Heart right ventricle (tissue), 16 donors: ENCODE measurements at regions not wholly inside any gene's neighbourhood (a gene's known extent, or its start where the extent isn't known, plus 50 kb on each side); places are given as distances from the start of the nearest gene placed in this dataset.
A peak's percentile ranks its signal among the peaks of the same experiment; 100 is the strongest.

Experiments
- ATAC-seq, 8 donors: fragments of 200-7000 bp; cut with Tn5 transposase; one replicate each; pipeline ENCODE4 v1.9.1; 2020; ENCODE audit warnings: mild to moderate bottlenecking in 8 of 8, moderate library complexity in 8 of 8, moderate number of reproducible peaks in 1 of 8
- DNase-seq, 2 donors: peaks; one replicate each; pipeline ENCODE4 v3.0.0-alpha.2; 2020
- H3K27ac ChIP-seq, 10 donors: fragments of 200-600 bp; sonication (generic) in 2 of 10; one replicate each; pipeline versions ENCODE4 v1.5.0 to v1.8.0; 2020 to 2022; ENCODE audit warnings: mild to moderate bottlenecking in 3 of 10
- H3K27me3 ChIP-seq, 7 donors: fragments of 200-600 bp; one replicate each; pipeline ENCODE4 v1.8.0; 2021 to 2022; ENCODE audit warnings: mild to moderate bottlenecking in 2 of 7
- H3K36me3 ChIP-seq, 9 donors: fragments of 200-600 bp; sonication (generic) in 1 of 9; one replicate each; pipeline versions ENCODE4 v1.5.0 to v1.8.0; 2020 to 2022; ENCODE audit warnings: mild to moderate bottlenecking in 2 of 9
- H3K4me1 ChIP-seq, 9 donors: fragments of 200-600 bp; sonication (generic) in 1 of 9; one replicate each; pipeline versions ENCODE4 v1.5.0 to v1.8.0; 2020 to 2022; ENCODE audit warnings: mild to moderate bottlenecking in 4 of 9
- H3K4me3 ChIP-seq, 10 donors: fragments of 200-600 bp; sonication (generic) in 2 of 10; one replicate each; pipeline versions ENCODE4 v1.5.0 to v1.8.0; 2020 to 2022; ENCODE audit warnings: mild to moderate bottlenecking in 7 of 10, moderate library complexity in 2 of 10
- H3K9me3 ChIP-seq, 11 donors: fragments of 200-600 bp in 10 of 11; sonication (generic) in 2 of 11; one replicate each; pipeline versions ENCODE4 v1.5.0 to v1.8.0; 2013 to 2022; ENCODE audit warnings: mild to moderate bottlenecking in 2 of 11, control low read depth in 1 of 11, moderate library complexity in 1 of 11
- CTCF ChIP-seq, 9 donors: fragments of 200-600 bp; sonication (generic) in 2 of 9; IDR thresholded peaks; one replicate each; pipeline versions ENCODE4 v1.5.0 to v1.8.0; 2021 to 2022; ENCODE audit warnings: antibody characterized with exemption in 9 of 9, mild to moderate bottlenecking in 5 of 9, moderate library complexity in 1 of 9
- WGBS, 2 donors: extraction: QIAGEN DNeasy Blood & Tissue Kit; methylation state at CpG; one replicate each; pipeline ENCODE4 v1.1.7; 2013; ENCODE audit warnings: inconsistent platforms in 1 of 2; 5-methylcytosine and 5-hydroxymethylcytosine counted together
- intact Hi-C, 10 donors: fragments of 100-400 bp; cut with DNase I; formaldehyde crosslinking; loops; one replicate each; pipeline versions ENCODE4 v1.11.1 to v1.14.2; 2022
- donor health status: Arrhythmogenic right ventricular cardiomyopathy.
- donor health status: ischemic (EF 13 %, LVEDD 7.1; RV severe dilation, severe dysfunction).
- donor health status: healthy with polysubstance abuse.
- donor health status: DM: no; HTN: yes; CAD: no.
- donor health status: DM: no; HTN: no; CAD: no.
- donor health status: ischemic (EF 25% LVEDD 6.9; RV normal size, moderate dysfunction).
- donor health status: ischemic (EF 25% LVEDD 5.7; RV mildly dilated, moderate dysfunction).
- donor health status: healthy.
- donor health status: DM: yes; HTN: yes; CAD: no.
- donor health status: Ischemic cardiomyopathy.
- donor health status: ischemic (EF 35%, LVEDD 5.7; RV mildly dilated, moderate dysfunction).
- donor health status: nonischemic (EF 11% LVEDD 7.7; RV severe dilation, severe dysfunction).
- donor health status: DM: yes; HTN: yes; CAD: no.
- donor health status: PGD.
- donor health status: ischemic (EF 29% LVEDD 5.4; RV normal size, mild dysfunction).
- donor health status: nonischemic (EF 23%, LVEDD 6.1; RV moderate dilation, normal function).

- Histone ChIP-seq H3K9me3 (peaks cover 0 to 12% (median 5%) of the 10 kb centered on the region in 11 donors), H3K4me3 (no peak overlapping the region), H3K27ac (no peak overlapping the region), H3K36me3 (no peaks in the 10 kb centered on the region), H3K4me1 (peaks cover 0 to 22% (median 11%) of the 10 kb centered on the region in 9 donors), H3K27me3 (no peaks in the 10 kb centered on the region)
- WGBS, 2 donors: 64 to 70% methylated on average over 4 of the region's 4 CpGs
- intact Hi-C loops: no loop called here
- no peak for TF ChIP-seq CTCF (IDR thresholded peaks at IDR 0.05)
- ATAC-seq (no peak), DNase-seq (no peak)
These were observed 69.6 kb upstream of the GSE1 start for GRCh38 chr16:85543536-85543935.

- TF ChIP-seq CTCF (IDR thresholded peaks at IDR 0.05): no peak
- ATAC-seq (no peak), DNase-seq (no peak)
- H3K4me1 ChIP-seq: peaks cover 0 to 22% (median 11%) of the 10 kb centered on the region in 9 donors
- H3K36me3 ChIP-seq: no peaks in the 10 kb centered on the region
- no peak overlapping the region for H3K4me3 ChIP-seq
- peaks cover 0 to 12% (median 5%) of the 10 kb centered on the region in 11 donors for H3K9me3 ChIP-seq
- 88 to 97% methylated on average over 16 of the region's 16 CpGs for WGBS, 2 donors
- intact Hi-C loops: no loop called here
- H3K27me3 ChIP-seq: no peaks in the 10 kb centered on the region
- no peak overlapping the region for H3K27ac ChIP-seq
These were observed 69.1 kb upstream of the GSE1 start for GRCh38 chr16:85544016-85544415.

GRCh38 chr16:85544668-85545067 is 68.5 kb upstream of the GSE1 start:
- Histone ChIP-seq H3K36me3 (no peaks in the 10 kb centered on the region), H3K4me1 (peaks cover 0 to 22% (median 11%) of the 10 kb centered on the region in 9 donors), H3K27ac (peak overlapping the region in 1 of 10 donors; percentile 16), H3K27me3 (no peaks in the 10 kb centered on the region), H3K9me3 (peaks cover 0 to 7% (median 4%) of the 10 kb centered on the region in 11 donors), H3K4me3 (no peak overlapping the region)
- DNase-seq (no peak), ATAC-seq (no peak)
- no peak for TF ChIP-seq CTCF (IDR thresholded peaks at IDR 0.05)
- intact Hi-C loops: loop anchor here in 1 of 10 donors (5.0 kb wide), 1 partner anchor 122 kb away; no protein-coding TSS in a partner anchor
- WGBS, 2 donors: 71 to 77% methylated on average over 16 of the region's 16 CpGs

- ATAC-seq (no peak), DNase-seq (no peak)
- TF ChIP-seq CTCF (IDR thresholded peaks at IDR 0.05): no peak
- Histone ChIP-seq H3K9me3 (peaks cover 0 to under 1% (median 0%) of the 10 kb centered on the region in 11 donors), H3K4me3 (no peak overlapping the region), H3K36me3 (no peaks in the 10 kb centered on the region), H3K4me1 (peaks cover 0 to 22% (median 11%) of the 10 kb centered on the region in 9 donors), H3K27ac (peak overlapping the region in 1 of 10 donors; percentile 16), H3K27me3 (no peaks in the 10 kb centered on the region)
- WGBS, 2 donors: 78 to 85% methylated on average over 7 of the region's 7 CpGs
- intact Hi-C loops: loop anchor here in 1 of 10 donors (5.0 kb wide), 1 partner anchor 123 kb away; no protein-coding TSS in a partner anchor
These were observed 67.8 kb upstream of the GSE1 start for GRCh38 chr16:85545227-85545818.
